HuH-7 (cell line): ENCODE measurements at regions not wholly inside any gene's neighbourhood (a gene's known extent, or its start where the extent isn't known, plus 50 kb on each side); places are given as distances from the start of the nearest gene placed in this dataset.
"Not testable (repeated sequence)": the region's sequence is repeated elsewhere in the genome, so short reads cannot be mapped to it uniquely, and the experiment has no call there.

Experiments used
- DNase-seq: peaks from one replicate; pipeline ENCODE4 v3.0.0; 2011; ENCODE audit warnings: low spot score

GRCh38 chr16:88185976-88186888, 196.5 kb upstream of the ZNF469 start:
- not testable (repeated sequence) for DNase-seq

GRCh38 chr16:88186889-88187870, 195.6 kb upstream of the ZNF469 start:
- not testable (repeated sequence) for DNase-seq

- DNase-seq, result not testable (repeated sequence)
Measured at GRCh38 chr16:88188171-88188895, 194.4 kb upstream of the ZNF469 start.

DNA sequence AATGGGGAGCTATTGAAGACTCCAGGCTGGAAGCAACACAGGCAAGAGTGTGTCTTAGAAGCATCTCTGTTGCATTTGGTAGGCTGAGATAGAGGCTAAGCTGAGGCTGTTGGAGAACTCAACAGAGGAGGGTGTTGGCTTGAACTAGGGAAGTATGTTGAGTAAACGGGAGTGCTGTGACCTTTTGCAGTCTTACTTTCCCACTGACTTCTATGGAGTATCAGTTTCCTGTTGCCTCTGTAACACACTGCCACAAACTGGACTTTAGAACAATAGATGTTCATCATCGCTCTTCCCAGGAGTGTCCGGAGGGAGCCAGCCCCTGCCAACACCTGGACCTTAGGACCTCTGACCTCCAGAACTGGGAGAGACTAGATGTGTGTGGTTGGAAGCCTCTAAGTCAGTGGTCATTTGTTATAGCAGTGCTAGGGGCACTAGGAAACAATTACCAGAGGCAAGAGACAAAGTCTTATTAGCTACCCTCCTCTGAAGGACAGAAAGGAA, 192.1 kb upstream of the ZNF469 start:
- DNase-seq, result not testable (repeated sequence)

- DNase-seq, result not testable (repeated sequence)
Measured at GRCh38 chr16:88191168-88191567, 191.6 kb upstream of the ZNF469 start.

DNA sequence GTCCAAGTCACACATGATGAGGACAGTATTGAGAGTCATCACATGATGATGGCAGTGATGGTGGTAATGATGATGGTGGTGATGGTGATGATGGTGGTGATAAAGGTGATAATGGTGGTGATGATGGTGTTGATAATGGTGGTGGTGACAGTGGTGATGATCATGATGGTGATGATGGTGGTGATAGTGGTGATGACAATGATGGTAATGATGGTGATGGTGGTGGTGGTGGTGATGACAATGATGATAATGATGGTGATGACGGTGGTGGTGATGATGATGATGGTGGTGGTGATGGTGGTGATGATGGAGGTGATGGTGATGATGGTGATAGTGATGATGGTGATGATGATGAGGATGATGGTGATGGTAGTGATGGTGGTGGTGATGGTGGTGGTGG, 190.2 kb upstream of the ZNF469 start:
- DNase-seq, result no peak

GRCh38 chr16:88193706-88194396, 188.9 kb upstream of the ZNF469 start:
- DNase-seq, result not testable (repeated sequence)

- DNase-seq, result no peak
Measured at GRCh38 chr16:88194397-88195268, 188.1 kb upstream of the ZNF469 start.

DNA sequence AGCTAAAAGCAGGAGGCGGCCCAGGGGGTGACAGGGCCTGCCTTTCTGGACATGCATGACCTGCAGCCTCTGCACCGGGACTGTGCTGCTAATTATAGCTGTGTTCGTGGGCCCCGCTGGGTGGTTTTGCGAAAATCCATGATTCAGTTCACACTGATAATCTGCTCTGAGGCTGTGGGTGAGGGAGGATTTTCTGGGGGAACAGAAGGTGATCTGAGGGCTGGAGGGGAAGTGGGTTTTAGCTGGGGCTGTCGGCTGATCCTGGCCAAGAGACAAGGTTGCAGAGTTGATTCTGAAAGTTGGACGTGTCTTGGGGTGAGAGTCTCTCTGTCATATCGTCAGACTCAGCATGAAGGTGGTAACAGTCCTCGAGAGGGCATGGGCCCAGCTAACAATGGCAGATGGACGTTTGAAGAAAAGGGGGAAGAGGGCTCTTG, 187.5 kb upstream of the ZNF469 start:
- no peak for DNase-seq

DNA sequence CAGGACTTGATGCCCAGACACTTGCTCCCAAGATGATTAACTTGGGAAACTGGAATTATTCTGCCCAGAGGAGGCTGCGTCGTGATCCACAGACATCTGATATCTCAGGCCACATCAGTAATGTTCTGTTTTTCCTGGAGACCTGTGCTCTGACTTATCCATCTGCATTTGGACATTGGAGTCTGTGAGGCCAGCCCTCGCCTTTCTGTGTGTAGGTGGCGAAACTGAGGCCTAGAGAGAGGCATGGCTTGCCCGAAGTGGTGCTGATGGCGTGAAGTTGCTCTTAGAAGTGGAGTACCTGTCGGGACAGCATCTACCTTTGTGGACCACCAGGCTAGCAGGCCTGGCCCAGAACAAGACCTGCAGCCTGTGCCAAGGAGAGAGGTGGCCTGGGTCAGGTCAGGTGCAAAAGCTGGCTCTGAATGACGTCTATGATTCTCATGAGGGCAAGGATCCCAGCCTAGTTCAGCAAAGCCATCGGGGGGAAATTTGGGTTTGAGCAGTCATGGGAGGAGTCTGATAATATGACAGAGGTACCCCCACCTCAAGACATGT, 186.8 kb upstream of the ZNF469 start:
- no peak for DNase-seq

DNA sequence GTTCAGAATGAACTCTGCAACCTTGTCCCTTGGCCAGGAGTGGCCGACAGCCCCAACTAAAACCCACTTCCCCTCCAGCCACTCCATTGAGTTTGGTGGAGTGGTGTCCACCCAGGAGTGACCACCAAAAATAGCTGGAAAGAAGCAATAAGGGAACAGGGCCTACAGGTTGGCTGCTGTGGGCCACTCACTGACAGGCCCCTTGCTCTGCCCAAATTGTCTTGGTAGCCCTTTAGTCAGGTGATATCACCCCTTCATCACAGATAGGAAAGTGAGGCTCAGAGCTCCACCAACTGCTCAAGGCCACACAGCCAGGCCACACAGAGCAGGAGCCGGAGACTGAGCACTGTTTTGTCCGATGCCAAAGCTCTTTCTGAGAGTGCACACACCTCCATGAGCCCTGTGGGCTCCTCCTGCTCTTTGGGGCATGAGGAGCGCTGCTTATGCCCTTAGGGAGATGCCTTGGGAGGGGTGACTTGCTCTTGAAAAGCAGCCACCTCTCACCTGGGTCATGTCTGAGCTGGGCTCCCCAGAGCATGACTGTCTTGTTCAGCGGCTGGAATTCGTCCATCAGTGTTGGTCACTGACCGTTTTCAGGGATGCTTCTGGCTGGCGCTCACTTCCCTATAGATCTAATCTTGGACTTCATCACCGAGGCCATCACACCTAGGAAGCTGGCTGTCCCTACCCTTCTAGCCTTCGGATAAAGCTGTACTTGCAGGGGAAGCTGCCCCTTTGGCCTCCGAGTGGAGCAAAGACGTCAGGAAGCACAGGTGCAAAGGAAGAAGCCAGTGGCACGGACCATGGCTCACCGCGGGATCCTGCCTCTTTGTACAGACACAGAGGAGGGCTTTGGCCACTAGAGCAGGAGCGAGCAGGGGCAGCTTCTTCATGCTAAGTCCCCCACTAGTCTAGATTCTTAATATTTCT, 186.0 kb upstream of the ZNF469 start:
- DNase-seq, result no peak

DNA sequence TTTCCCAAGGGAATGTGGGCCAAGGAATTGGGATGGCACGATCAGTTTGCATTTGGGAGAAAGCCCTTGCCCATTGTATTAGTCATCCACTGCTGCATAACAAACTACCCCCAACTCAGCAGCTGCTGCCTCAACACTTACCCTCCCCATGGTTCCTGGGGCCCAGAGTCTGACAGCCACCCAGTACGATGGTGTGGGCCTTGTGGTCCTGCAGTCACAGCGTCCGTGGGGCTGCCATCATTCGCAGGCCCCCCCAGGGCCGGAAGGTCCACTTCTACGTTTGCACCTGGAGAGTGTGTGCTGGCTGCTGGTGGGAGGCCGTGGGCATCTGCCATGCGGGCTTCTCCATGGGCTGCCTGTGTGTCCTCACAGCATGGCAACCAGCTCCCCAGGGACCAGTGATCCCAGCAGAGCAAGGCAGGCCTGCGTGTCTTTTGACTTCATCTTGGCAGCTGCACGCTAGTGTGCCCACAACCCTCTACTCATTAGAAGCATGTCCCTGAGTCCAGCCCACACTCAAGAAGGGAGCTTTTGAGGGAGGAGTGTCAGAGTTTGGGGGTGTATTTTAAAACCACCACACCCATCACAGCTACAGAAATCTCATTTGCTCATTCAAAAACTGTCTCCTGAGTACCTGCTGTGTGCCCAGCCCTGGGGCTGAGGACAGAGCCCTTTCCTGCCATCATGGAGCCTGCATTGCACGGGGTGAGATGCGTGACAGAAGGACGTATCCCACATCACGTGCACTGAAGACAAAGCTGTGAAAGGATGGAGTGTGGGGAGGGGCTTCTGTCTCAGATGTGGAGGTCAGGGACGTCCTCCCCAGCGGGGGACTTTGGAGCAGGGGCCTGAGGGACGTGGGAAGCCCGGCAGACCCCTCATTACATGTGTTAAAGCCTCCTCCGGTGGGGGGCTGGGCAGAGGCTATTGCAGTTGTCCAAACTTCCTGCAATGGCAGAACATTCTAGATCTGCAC, 185.0 kb upstream of the ZNF469 start:
- no peak for DNase-seq

DNA sequence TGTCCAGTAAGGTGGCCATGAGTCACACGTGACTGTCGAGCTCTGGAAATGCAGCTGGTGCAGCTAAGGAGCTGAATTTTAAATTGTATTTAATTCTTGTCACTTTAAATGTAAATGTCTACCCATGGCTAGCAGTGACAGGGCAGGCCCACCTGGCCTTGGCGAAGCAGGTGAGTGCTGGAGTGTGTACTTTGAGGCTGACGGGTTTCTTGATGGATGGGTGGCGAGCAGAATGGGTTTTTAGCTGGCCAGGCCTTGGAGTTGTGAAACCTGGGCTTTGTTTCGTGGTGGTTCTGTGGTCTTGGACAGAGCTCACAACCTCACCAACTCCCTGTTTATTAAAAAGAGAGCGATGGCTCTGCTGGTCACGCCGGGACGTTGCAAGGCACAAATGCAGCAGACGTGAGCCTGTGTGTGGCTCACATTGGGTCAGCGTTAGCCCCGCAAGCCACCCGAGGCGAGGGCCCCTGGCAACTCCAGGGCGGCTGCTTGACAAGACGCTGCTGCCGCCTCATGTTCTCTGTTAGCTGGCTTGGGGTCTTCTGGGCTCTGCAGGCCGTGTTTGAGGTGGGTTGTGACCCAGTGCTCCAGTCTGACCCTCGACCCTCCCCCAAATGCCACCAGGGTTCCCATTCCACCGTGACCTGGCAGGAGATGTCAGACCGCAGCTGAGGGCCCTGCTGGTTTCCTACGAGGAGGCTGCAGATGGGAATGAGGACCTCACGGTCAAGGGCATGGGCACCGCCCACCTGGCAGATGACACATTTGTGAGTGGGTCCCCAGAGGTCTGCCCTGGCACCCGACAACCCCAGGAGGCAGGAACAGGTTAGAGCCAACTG, 184.1 kb upstream of the ZNF469 start:
- DNase-seq, result not testable (repeated sequence)

DNA sequence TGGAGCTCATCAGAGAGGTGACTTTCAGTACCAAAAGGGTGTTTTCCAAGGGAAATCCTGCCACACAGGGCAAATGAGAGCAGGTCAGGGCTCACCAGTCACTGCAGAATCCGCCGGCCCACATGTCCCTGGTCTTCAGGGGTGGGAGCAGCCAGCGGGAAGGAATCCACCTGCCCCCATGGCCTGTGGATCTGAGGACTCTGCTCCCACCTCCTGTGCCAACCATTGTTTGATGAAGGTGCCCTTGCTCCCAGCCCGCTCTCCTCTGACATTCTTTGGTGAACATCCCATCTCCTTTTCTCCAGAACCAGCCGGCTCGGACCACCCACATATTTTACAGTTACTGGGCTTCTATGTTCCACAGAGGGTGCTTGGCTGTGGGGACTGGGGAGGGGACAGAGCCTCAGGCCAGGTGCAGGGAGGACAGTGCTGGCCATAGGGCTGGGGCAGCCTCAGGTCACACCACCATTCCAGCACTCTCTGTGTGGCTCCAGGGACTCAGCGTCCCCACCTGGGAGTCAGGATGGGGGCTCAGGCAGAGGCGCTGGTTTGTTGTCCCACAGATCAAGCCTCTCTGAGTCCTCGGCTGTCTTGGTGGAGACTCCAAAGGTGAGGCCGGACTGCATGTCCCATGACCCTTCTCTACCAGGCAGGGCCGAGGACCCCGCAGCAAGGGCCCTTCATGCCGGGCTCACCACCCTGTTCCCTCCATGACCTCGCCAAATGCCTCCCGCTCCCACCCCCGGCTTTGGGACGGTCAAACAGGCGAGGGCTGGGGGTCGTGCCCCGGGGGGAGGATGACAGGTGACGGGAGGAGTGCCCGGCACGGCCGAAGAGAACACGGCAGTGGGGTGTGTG, 183.2 kb upstream of the ZNF469 start:
- DNase-seq, result not testable (repeated sequence)

GRCh38 chr16:88200154-88200895, 182.4 kb upstream of the ZNF469 start:
- not testable (repeated sequence) for DNase-seq
